ENCODE measurements at regions not wholly inside any gene's neighbourhood (a gene's known extent, or its start where the extent isn't known, plus 50 kb on each side); places are given as distances from the start of the nearest gene placed in this dataset.
"Not testable (repeated sequence)": the region's sequence is repeated elsewhere in the genome, so short reads cannot be mapped to it uniquely, and the experiment has no call there.

DNA sequence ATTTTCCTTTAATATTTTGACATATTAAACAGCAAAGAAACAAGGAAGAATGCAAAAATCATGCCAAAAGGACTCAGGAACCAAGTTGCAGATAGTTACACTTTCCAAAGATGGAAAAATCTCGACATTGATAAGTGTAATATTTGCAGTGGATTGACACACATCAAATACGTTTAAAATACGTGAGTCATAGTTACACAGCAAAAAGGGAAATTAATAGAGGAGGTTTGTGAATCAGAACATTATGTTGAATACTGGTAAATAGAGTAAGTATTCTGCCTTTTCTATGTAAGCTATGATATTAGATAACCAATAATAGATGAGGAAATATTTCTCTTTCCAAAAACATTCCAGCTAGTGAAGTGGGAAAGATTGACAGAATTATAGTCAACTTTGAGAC is 1761.3 kb upstream of the IGFBP7 start:
- in situ Hi-C loops (cut with MboI; ENCODE audit: low sequenced_read_pairs, unreplicated experiment) = no loop called here
- TF ChIP-seq CTCF (IDR thresholded peaks at IDR 0.05; ENCODE audit: borderline replicate concordance, control extremely low read depth, extremely low read depth, insufficient read depth, missing control alignments) = no peak
- DNase-seq (ENCODE audit: low spot score) = no peak

- no peak for TF ChIP-seq CTCF (IDR thresholded peaks at IDR 0.05; ENCODE audit: borderline replicate concordance, control extremely low read depth, extremely low read depth, insufficient read depth, missing control alignments)
- DNase-seq (ENCODE audit: low spot score) = no peak
- in situ Hi-C loops (cut with MboI; ENCODE audit: low sequenced_read_pairs, unreplicated experiment) = no loop called here
These were observed 1738.8 kb upstream of the IGFBP7 start for GRCh38 chr4:58849026-58849425.

DNA sequence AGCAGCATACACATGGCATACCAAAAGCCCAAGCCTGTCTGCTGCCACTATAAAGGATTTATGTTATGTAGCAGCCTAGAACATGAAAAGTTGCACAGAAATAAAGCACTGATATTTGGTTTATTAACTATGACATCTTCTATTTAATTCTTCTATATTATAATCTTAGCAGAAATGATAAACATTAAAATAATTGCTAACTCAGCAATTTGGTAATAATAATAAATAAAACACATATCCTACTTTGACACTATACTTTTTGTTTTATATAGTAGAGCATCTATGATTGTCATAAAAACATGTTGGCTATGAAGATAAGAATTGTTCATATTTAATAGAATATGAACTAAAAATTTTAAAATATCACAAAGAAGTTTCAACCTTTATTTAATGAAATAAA is 1733.3 kb upstream of the IGFBP7 start:
- in situ Hi-C loops (cut with MboI; ENCODE audit: low sequenced_read_pairs, unreplicated experiment) = no loop called here

GRCh38 chr4:58833126-58833525 is 1722.9 kb upstream of the IGFBP7 start:
- DNase-seq (ENCODE audit: low spot score) = no peak
- in situ Hi-C loops (cut with MboI; ENCODE audit: low sequenced_read_pairs, unreplicated experiment) = no loop called here

More for the DNA sequence above, 1733.3 kb upstream of the IGFBP7 start:
- no peak for DNase-seq (ENCODE audit: low spot score)
- TF ChIP-seq CTCF (IDR thresholded peaks at IDR 0.05; ENCODE audit: borderline replicate concordance, control extremely low read depth, extremely low read depth, insufficient read depth, missing control alignments) = no peak

DNA sequence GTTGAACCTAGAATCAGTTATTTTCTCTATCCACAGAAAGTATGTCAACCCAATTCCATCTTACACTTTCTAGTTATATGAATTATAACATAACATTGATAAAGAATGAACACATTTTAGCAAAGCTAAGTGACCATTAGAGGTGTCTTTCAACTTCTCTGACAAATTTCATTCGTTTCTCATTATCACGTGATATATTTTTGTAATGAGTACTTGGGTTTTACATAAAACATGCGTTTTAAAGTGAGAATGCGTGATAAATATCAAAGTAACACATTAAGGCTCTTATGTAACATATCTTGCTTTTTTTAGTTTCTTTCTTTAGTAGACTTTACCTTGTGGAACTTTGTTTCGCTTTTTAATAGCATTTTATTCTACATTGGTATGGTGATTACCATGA is 1715.1 kb upstream of the IGFBP7 start:
- TF ChIP-seq CTCF (IDR thresholded peaks at IDR 0.05; ENCODE audit: borderline replicate concordance, control extremely low read depth, extremely low read depth, insufficient read depth, missing control alignments) = no peak
- DNase-seq (ENCODE audit: low spot score) = no peak
- in situ Hi-C loops (cut with MboI; ENCODE audit: low sequenced_read_pairs, unreplicated experiment) = no loop called here

More at GRCh38 chr4:58833126-58833525, 1722.9 kb upstream of the IGFBP7 start:
- TF ChIP-seq CTCF (IDR thresholded peaks at IDR 0.05; ENCODE audit: borderline replicate concordance, control extremely low read depth, extremely low read depth, insufficient read depth, missing control alignments) = no peak

- in situ Hi-C loops (cut with MboI; ENCODE audit: low sequenced_read_pairs, unreplicated experiment); DNase-seq (ENCODE audit: low spot score): not testable (repeated sequence)
These were observed 1708.4 kb upstream of the IGFBP7 start for GRCh38 chr4:58818560-58818959.

GRCh38 chr4:58809948-58810347 is 1699.8 kb upstream of the IGFBP7 start:
- in situ Hi-C loops (cut with MboI; ENCODE audit: low sequenced_read_pairs, unreplicated experiment) = no loop called here
- TF ChIP-seq CTCF (IDR thresholded peaks at IDR 0.05; ENCODE audit: borderline replicate concordance, control extremely low read depth, extremely low read depth, insufficient read depth, missing control alignments) = no peak
- DNase-seq (ENCODE audit: low spot score) = no peak
